ENCODE measurements at regions not wholly inside any gene's neighbourhood (a gene's known extent, or its start where the extent isn't known, plus 50 kb on each side); places are given as distances from the start of the nearest gene placed in this dataset.

DNA sequence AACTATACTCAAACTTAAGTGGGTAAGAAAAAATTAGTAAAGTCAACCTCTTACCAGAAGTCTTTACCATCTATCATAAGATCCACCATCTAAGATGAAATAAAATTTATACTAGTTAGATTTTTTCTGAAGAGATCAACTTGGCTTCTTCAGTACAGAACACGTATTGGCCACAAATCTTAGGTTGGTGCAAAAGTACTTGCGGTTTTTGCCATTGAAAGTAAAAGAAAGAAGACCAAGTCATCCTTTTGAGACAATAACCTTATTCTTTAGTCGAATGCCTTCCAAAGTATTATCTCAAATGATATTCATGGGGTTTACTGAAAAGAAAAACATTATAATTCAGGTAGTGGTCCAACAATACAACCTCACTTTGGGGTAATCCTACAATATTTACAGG, 292.6 kb upstream of the PTCHD4 start:
- TF ChIP-seq, protein P1, sequence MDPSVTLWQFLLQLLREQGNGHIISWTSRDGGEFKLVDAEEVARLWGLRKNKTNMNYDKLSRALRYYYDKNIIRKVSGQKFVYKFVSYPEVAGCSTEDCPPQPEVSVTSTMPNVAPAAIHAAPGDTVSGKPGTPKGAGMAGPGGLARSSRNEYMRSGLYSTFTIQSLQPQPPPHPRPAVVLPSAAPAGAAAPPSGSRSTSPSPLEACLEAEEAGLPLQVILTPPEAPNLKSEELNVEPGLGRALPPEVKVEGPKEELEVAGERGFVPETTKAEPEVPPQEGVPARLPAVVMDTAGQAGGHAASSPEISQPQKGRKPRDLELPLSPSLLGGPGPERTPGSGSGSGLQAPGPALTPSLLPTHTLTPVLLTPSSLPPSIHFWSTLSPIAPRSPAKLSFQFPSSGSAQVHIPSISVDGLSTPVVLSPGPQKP (IDR thresholded peaks at IDR 0.05; ENCODE audit: low read depth, low read length), result no peak
- no peak for TF ChIP-seq NFIC (IDR thresholded peaks at IDR 0.05; ENCODE audit: low read depth, low read length)
- TF ChIP-seq JUND (IDR thresholded peaks at IDR 0.05; ENCODE audit: low read depth, low read length), result no peak
- no peak for TF ChIP-seq SUPT20H (IDR thresholded peaks at IDR 0.05; ENCODE audit: borderline replicate concordance, control insufficient read depth, low read depth, low read length)
- no peak for TF ChIP-seq MYB (IDR thresholded peaks at IDR 0.05; ENCODE audit: borderline replicate concordance, low read depth, low read length)
- no peak for TF ChIP-seq CTCF (IDR thresholded peaks at IDR 0.05 in 2 of 3, conservative IDR thresholded peaks at IDR 0.05 in 1 of 3; ENCODE audit: control insufficient read depth in 2 of 3, extremely low read depth in 1 of 3, insufficient read depth in 1 of 3, low read depth in 3 of 3, low read length in 3 of 3)
- TF ChIP-seq EZH2 (IDR thresholded peaks at IDR 0.05; ENCODE audit: borderline replicate concordance, control insufficient read depth, low read depth, low read length), result no peak
- TF ChIP-seq, protein P2, sequence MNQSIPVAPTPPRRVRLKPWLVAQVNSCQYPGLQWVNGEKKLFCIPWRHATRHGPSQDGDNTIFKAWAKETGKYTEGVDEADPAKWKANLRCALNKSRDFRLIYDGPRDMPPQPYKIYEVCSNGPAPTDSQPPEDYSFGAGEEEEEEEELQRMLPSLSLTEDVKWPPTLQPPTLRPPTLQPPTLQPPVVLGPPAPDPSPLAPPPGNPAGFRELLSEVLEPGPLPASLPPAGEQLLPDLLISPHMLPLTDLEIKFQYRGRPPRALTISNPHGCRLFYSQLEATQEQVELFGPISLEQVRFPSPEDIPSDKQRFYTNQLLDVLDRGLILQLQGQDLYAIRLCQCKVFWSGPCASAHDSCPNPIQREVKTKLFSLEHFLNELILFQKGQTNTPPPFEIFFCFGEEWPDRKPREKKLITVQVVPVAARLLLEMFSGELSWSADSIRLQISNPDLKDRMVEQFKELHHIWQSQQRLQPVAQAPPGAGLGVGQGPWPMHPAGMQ (IDR thresholded peaks at IDR 0.05; ENCODE audit: borderline replicate concordance), result no peak
- no peak for TF ChIP-seq POLR2A (IDR thresholded peaks at IDR 0.05; ENCODE audit: low read depth, low read length)
- no peak for TF ChIP-seq WRNIP1 (IDR thresholded peaks at IDR 0.05; ENCODE audit: borderline replicate concordance, low read depth, low read length)
- no peak for TF ChIP-seq GABPA (IDR thresholded peaks at IDR 0.05; ENCODE audit: low read depth)
- Histone ChIP-seq H3K79me2 (ENCODE audit: control insufficient read depth, insufficient read depth, low read length) (no peaks in the 10 kb centered on the region), H3K27me3 (replicated peaks in 1 of 2; ENCODE audit: control insufficient read depth in 2 of 2, insufficient read depth in 2 of 2, low read length in 1 of 2) (no peaks in the 10 kb centered on the region), H3K36me3 (ENCODE audit: control insufficient read depth in 2 of 2, insufficient read depth in 2 of 2, low read length in 1 of 2) (no peaks in the 10 kb centered on the region), H3K9me3 (replicated peaks; ENCODE audit: control insufficient read depth, insufficient read depth, low read length) (no peaks in the 10 kb centered on the region), H3K27ac (ENCODE audit: control insufficient read depth, insufficient read depth) (no peak overlapping the region), H3K4me1 (ENCODE audit: control insufficient read depth, insufficient read depth, low read length) (no peaks in the 10 kb centered on the region), H3K4me2 (ENCODE audit: control insufficient read depth, insufficient read depth) (no peak overlapping the region), H2AFZ (ENCODE audit: control insufficient read depth, low read depth, low read length) (no peak overlapping the region), H3K9ac (ENCODE audit: control insufficient read depth, insufficient read depth, low read length) (no peak overlapping the region), H3K4me3 (no peak overlapping the region), H4K20me1 (ENCODE audit: control insufficient read depth, insufficient read depth) (no peaks in the 10 kb centered on the region)
- ChIA-PET SMC1A (ENCODE audit: uncharacterized antibody, unreplicated experiment) (no interaction called here), CTCF (no interaction called here), POLR2A (no interaction called here), RAD21 (ENCODE audit: unreplicated experiment) (no interaction called here)
- ATAC-seq (no peak), DNase-seq (ENCODE audit: low read depth, low spot score) (no peak), FAIRE-seq (no peak)
- BruUV-seq (replicated peaks), result no TSS peak
- in situ Hi-C loops (cut with MboI) (no loop called here), intact Hi-C loops (cut with micrococcal nuclease; ENCODE audit: unreplicated experiment) (no loop called here)
- 9% methylated on average over 3 of the region's 3 CpGs for WGBS (ENCODE audit: insufficient coverage, insufficient replicate concordance, low lambda C conversion rate, missing lambda C conversion rate)

All from GM12878 (cell line).